ENCODE measurements at regions not wholly inside any gene's neighbourhood (a gene's known extent, or its start where the extent isn't known, plus 50 kb on each side); places are given as distances from the start of the nearest gene placed in this dataset.

- Histone ChIP-seq H2BK5ac (ENCODE audit: low read depth, low read length) (no peak overlapping the region), H2AFZ (ENCODE audit: low read length) (no peak overlapping the region), H4K5ac (ENCODE audit: insufficient read length, low read depth, low read length) (no peak overlapping the region), H3K4me1 (replicated peaks in 1 of 4; ENCODE audit: control insufficient read depth in 3 of 4, insufficient read depth in 4 of 4, low read length in 3 of 4) (peaks cover 2 to 10% (median 6%) of the 10 kb centered on the region in 4 experiments; a peak in 6 of 7 replicates), H4K91ac (replicated peaks; ENCODE audit: insufficient read length, low read length) (no peak overlapping the region), H3K56ac (replicated peaks; ENCODE audit: insufficient read length, low read depth, low read length) (no peak overlapping the region), H4K8ac (ENCODE audit: extremely low read depth, insufficient read depth, low read length) (no peak overlapping the region), H3K4ac (replicated peaks; ENCODE audit: insufficient read length, low read depth, low read length) (no peak overlapping the region), H3K27ac (ENCODE audit: low read depth, low read length) (no peak overlapping the region), H2BK15ac (ENCODE audit: low read length) (no peak overlapping the region), H3K79me1 (ENCODE audit: low read depth, low read length) (no peaks in the 10 kb centered on the region), H3K23me2 (ENCODE audit: low read depth, low read length) (no peaks in the 10 kb centered on the region; the same call in 1 of the 2 replicates), H4K20me1 (replicated peaks in 1 of 2; ENCODE audit: control insufficient read depth in 1 of 2, insufficient read depth in 2 of 2, low read length in 2 of 2) (no peaks in the 10 kb centered on the region), H3K79me2 (ENCODE audit: control insufficient read depth in 1 of 2, insufficient read depth in 2 of 2, low read length in 2 of 2) (no peaks in the 10 kb centered on the region), H3K4me3 (ENCODE audit: extremely low read depth in 1 of 4, insufficient read depth in 2 of 4, low read depth in 3 of 4, low read length in 4 of 4) (no peak overlapping the region), H2BK20ac (ENCODE audit: low read length) (no peak overlapping the region), H3K27me3 (replicated peaks in 1 of 4; ENCODE audit: control insufficient read depth in 3 of 4, extremely low read depth in 1 of 4, insufficient read depth in 3 of 4, low read length in 3 of 4) (peaks cover 0 to 1% (median 0%) of the 10 kb centered on the region in 4 experiments; a peak in 1 of 7 replicates), H3K14ac (ENCODE audit: insufficient read length) (no peak overlapping the region), H3K18ac (ENCODE audit: extremely low read depth, low read length) (no peak overlapping the region), H3K9me3 (ENCODE audit: insufficient read depth in 2 of 2, low read depth in 1 of 2, low read length in 1 of 2) (no peaks in the 10 kb centered on the region), H2BK120ac (replicated peaks; ENCODE audit: low read depth, low read length) (no peak overlapping the region), H3K23ac (ENCODE audit: insufficient read length) (no peak overlapping the region), H3K36me3 (ENCODE audit: control insufficient read depth in 2 of 4, insufficient read depth in 4 of 4, low read length in 3 of 4) (no peaks in the 10 kb centered on the region), H2BK12ac (ENCODE audit: low read depth, low read length) (no peak overlapping the region), H3K4me2 (ENCODE audit: insufficient read depth in 1 of 2, low read depth in 2 of 2, low read length in 2 of 2) (no peak overlapping the region), H3K9ac (replicated peaks in 1 of 4; ENCODE audit: extremely low read depth in 1 of 4, low read depth in 3 of 4, low read length in 3 of 4) (no peak overlapping the region), H2AK5ac (ENCODE audit: low read depth, low read length) (no peak overlapping the region)
- 86% methylated on average over 3 of the region's 3 CpGs; no CpG with 5 or more reads in 1 of the 2 experiments for WGBS, 2 experiments (ENCODE audit: extremely low coverage in 1 of 2, insufficient coverage in 1 of 2, insufficient read length in 1 of 2, insufficient replicate concordance in 2 of 2, low coverage in 1 of 2, low lambda C conversion rate in 2 of 2, missing lambda C conversion rate in 1 of 2)
- CTCF ChIA-PET (ENCODE audit: partially characterized antibody) = interaction anchor here (0.6 to 10.7 kb wide), 33 partner anchors 15 to 549 kb away, joined by 3 to 98 read pairs (median 5); no protein-coding TSS in a partner anchor
- POLR2A ChIA-PET (ENCODE audit: partially characterized antibody) = interaction anchor here (1.0 to 1.3 kb wide), 2 partner anchors 131 to 136 kb away, joined by 3 to 4 read pairs; no protein-coding TSS in a partner anchor
- FAIRE-seq = no peak
- TF ChIP-seq, protein P1, sequence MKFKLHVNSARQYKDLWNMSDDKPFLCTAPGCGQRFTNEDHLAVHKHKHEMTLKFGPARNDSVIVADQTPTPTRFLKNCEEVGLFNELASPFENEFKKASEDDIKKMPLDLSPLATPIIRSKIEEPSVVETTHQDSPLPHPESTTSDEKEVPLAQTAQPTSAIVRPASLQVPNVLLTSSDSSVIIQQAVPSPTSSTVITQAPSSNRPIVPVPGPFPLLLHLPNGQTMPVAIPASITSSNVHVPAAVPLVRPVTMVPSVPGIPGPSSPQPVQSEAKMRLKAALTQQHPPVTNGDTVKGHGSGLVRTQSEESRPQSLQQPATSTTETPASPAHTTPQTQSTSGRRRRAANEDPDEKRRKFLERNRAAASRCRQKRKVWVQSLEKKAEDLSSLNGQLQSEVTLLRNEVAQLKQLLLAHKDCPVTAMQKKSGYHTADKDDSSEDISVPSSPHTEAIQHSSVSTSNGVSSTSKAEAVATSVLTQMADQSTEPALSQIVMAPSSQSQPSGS (IDR thresholded peaks at IDR 0.05; ENCODE audit: low read length) = no peak
- TF ChIP-seq YY1 (IDR thresholded peaks at IDR 0.05; ENCODE audit: low read depth, low read length) = no peak
- no peak for TF ChIP-seq RFX5 (IDR thresholded peaks at IDR 0.05; ENCODE audit: borderline replicate concordance, low read depth, low read length)
- TF ChIP-seq SIN3A (conservative IDR thresholded peaks at IDR 0.05 in 1 of 2, IDR thresholded peaks at IDR 0.05 in 1 of 2; ENCODE audit: low read depth in 1 of 2, low read length in 2 of 2) = no peak
- TF ChIP-seq SAP30 (IDR thresholded peaks at IDR 0.05; ENCODE audit: insufficient read depth, insufficient replicate concordance, low read length) = no peak
- no peak for TF ChIP-seq CTBP2 (IDR thresholded peaks at IDR 0.05; ENCODE audit: borderline replicate concordance, insufficient read depth, insufficient read length, low read length)
- TF ChIP-seq MAFK (IDR thresholded peaks at IDR 0.05; ENCODE audit: low read depth, low read length) = no peak
- no peak for TF ChIP-seq TEAD4 (IDR thresholded peaks at IDR 0.05; ENCODE audit: low read depth, low read length)
- no peak for TF ChIP-seq ZNF274 (IDR thresholded peaks at IDR 0.05; ENCODE audit: borderline replicate concordance, extremely low read depth, low read length)
- no peak for DNase-seq (ENCODE audit: low read depth in 1 of 2, low spot score in 2 of 2)
These were observed 68.2 kb upstream of the BMAL1 start for GRCh38 chr11:13209379-13209778.
